SK-N-SH (cell line): ENCODE measurements at regions not wholly inside any gene's neighbourhood (a gene's known extent, or its start where the extent isn't known, plus 50 kb on each side); places are given as distances from the start of the nearest gene placed in this dataset.

Source experiments
- CTCF ChIA-PET: fragments of 300-600, 350-600 bp; formaldehyde crosslinking; extraction: SDS; loops from one replicate; lab custom pipeline; 2021; lab: Yijun Ruan, JAX
- POLR2A ChIA-PET: fragments of 350-600 bp; sonication (Branson Sonifier 250); formaldehyde crosslinking; extraction: SDS; loops from one replicate; lab custom pipeline; 2020; ENCODE audit warnings: antibody characterized with exemption, inconsistent platforms; lab: Yijun Ruan, JAX
- DNase-seq: peaks from one replicate; pipeline ENCODE4 v3.0.0; 2012
- H2AFZ ChIP-seq: fragments of 200-600 bp; sonication (generic); 2 replicates; pipeline ENCODE4 v1.8.1; 2016; ENCODE audit warnings: antibody characterized with exemption, mild to moderate bottlenecking, low read depth
- H3F3A ChIP-seq: fragments of 200-600 bp; sonication (generic); replicated peaks from 2 replicates; pipeline ENCODE3; 2016; ENCODE audit warnings: antibody characterized with exemption, mild to moderate bottlenecking; ENCODE audit not compliant: insufficient read depth
- H3K27ac ChIP-seq, 2 experiments: fragments of 200-500 bp in 1 of 2; fragments of 200-600 bp in 1 of 2; sonication (Bioruptor generic) in 1 of 2; sonication (generic), shearing (Covaris generic) in 1 of 2; 2 replicates each; pipeline versions ENCODE4 v1.5.1 to v1.6.1; 2014 to 2016; ENCODE audit warnings: low read depth in 2 of 2, inconsistent platforms in 1 of 2, low read length in 1 of 2, mild to moderate bottlenecking in 1 of 2, mixed read lengths in 1 of 2
- H3K27me3 ChIP-seq: fragments of 200-600 bp; sonication (generic), shearing (Covaris generic); 2 replicates; pipeline ENCODE4 v1.6.1; 2016; ENCODE audit warnings: mixed run types; ENCODE audit not compliant: insufficient read depth
- H3K36me3 ChIP-seq, 2 experiments: fragments of 200-500 bp in 1 of 2; fragments of 200-600 bp in 1 of 2; sonication (Bioruptor generic) in 1 of 2; sonication (generic) in 1 of 2; replicated peaks in 1 of 2; 2 replicates each; pipeline versions ENCODE3 to v1.5.1; 2014 to 2016; ENCODE audit warnings: low read length in 1 of 2, mild to moderate bottlenecking in 1 of 2; ENCODE audit not compliant: insufficient read depth in 2 of 2, control insufficient read depth in 1 of 2
- H3K4me1 ChIP-seq, 2 experiments: fragments of 200-500 bp in 1 of 2; fragments of 200-600 bp in 1 of 2; sonication (Bioruptor generic) in 1 of 2; sonication (generic), shearing (Covaris generic) in 1 of 2; 2 replicates each; pipeline versions ENCODE4 v1.5.1 to v1.6.1; 2014 to 2016; ENCODE audit warnings: low read depth in 1 of 2, low read length in 1 of 2, mixed run types in 1 of 2; ENCODE audit not compliant: insufficient read depth in 2 of 2, control insufficient read depth in 1 of 2
- H3K4me2 ChIP-seq: fragments of 200-600 bp; sonication (generic), shearing (Covaris generic); 2 replicates; pipeline ENCODE4 v1.6.1; 2017; ENCODE audit warnings: mixed run types
- H3K4me3 ChIP-seq, 2 experiments: fragments of 200-500 bp in 1 of 2; fragments of 200-600 bp in 1 of 2; sonication (Bioruptor generic) in 1 of 2; sonication (generic), shearing (Covaris generic) in 1 of 2; 2 replicates each; pipeline versions ENCODE4 v1.5.1 to v1.8.1; 2014 to 2016; ENCODE audit warnings: low read depth in 2 of 2, inconsistent platforms in 1 of 2, low read length in 1 of 2, mild to moderate bottlenecking in 1 of 2, mixed read lengths in 1 of 2, moderate library complexity in 1 of 2
- H3K79me2 ChIP-seq: fragments of 200-600 bp; sonication (generic); 2 replicates; pipeline ENCODE4 v1.8.1; 2017; ENCODE audit warnings: mild to moderate bottlenecking; ENCODE audit not compliant: insufficient read depth
- H3K9ac ChIP-seq: fragments of 200-600 bp; sonication (generic); 2 replicates; pipeline ENCODE4 v1.6.1; 2017; ENCODE audit warnings: mixed run types
- H3K9me2 ChIP-seq: fragments of 200-600 bp; sonication (generic); 2 replicates; pipeline ENCODE4 v1.6.1; 2017; ENCODE audit warnings: mixed run types
- H3K9me3 ChIP-seq: fragments of 200-600 bp; sonication (generic); 2 replicates; pipeline ENCODE4 v1.6.1; 2017; ENCODE audit warnings: mixed run types, mild to moderate bottlenecking, moderate library complexity
- H4K20me1 ChIP-seq: fragments of 200-600 bp; sonication (generic); 2 replicates; pipeline ENCODE4 v1.6.1; 2017; ENCODE audit warnings: mild to moderate bottlenecking, mixed run types; ENCODE audit not compliant: insufficient read depth
- CHD2 ChIP-seq: fragments of 150-350 bp; IDR thresholded peaks from 2 replicates; pipeline ENCODE4 v1.6.1; 2018; ENCODE audit warnings: low read length; ENCODE audit not compliant: partially characterized antibody
- EP300 ChIP-seq, 2 experiments: IDR thresholded peaks; 2 replicates each; pipeline versions ENCODE4 v1.4.0 to v1.6.1; 2012; ENCODE audit warnings: borderline replicate concordance in 1 of 2, low read depth in 1 of 2, low read length in 1 of 2
- EZH2phosphoT487 ChIP-seq: fragments of 200-600 bp; sonication (generic); IDR thresholded peaks from 2 replicates; pipeline ENCODE4 v1.6.1; 2017; ENCODE audit warnings: low read depth, mixed run types, mild to moderate bottlenecking, antibody characterized with exemption, moderate library complexity, borderline replicate concordance
- FOSL2 ChIP-seq: IDR thresholded peaks from 2 replicates; pipeline ENCODE4 v1.4.0; 2012; ENCODE audit warnings: low read depth, mild to moderate bottlenecking, moderate library complexity, borderline replicate concordance
- NFIC ChIP-seq: IDR thresholded peaks from 2 replicates; pipeline ENCODE4 v1.4.0; 2012; ENCODE audit warnings: borderline replicate concordance
- POLR2AphosphoS5 ChIP-seq: IDR thresholded peaks from 2 replicates; pipeline ENCODE4 v1.6.1; 2012; ENCODE audit warnings: low read depth, low read length
- RCOR1 ChIP-seq: fragments of 150-350 bp; IDR thresholded peaks from 2 replicates; pipeline ENCODE4 v1.6.1; 2017; ENCODE audit warnings: antibody characterized with exemption, low read length
- SMC3 ChIP-seq: IDR thresholded peaks from 2 replicates; pipeline ENCODE4 v1.6.1; 2012; ENCODE audit warnings: low read depth, low read length, improper control_type of control experiment
- WGBS: methylation state at CpG from one replicate; pipeline ENCODE4 v1.1.6; 2017; ENCODE audit warnings: low lambda C conversion rate; 5-methylcytosine and 5-hydroxymethylcytosine counted together
- TF ChIP-seq, protein P1 (sequence below): IDR thresholded peaks from 2 replicates; pipeline ENCODE4 v1.6.1; 2012; ENCODE audit warnings: mild to moderate bottlenecking, low read depth, low read length, moderate library complexity
- TF ChIP-seq, protein P2 (sequence below): IDR thresholded peaks from 2 replicates; pipeline ENCODE4 v1.4.0; 2012; ENCODE audit warnings: low read depth, borderline replicate concordance
- TF ChIP-seq, protein P3 (sequence below): fragments of 200-600 bp; sonication (generic); IDR thresholded peaks from 2 replicates; pipeline ENCODE4 v1.6.1; 2017; ENCODE audit warnings: antibody characterized with exemption, mild to moderate bottlenecking, moderate library complexity
- TF ChIP-seq, protein P4 (sequence below): IDR thresholded peaks from 2 replicates; pipeline ENCODE4 v1.4.0; 2012; ENCODE audit warnings: low read depth
- TF ChIP-seq, protein P5 (sequence below): IDR thresholded peaks from 2 replicates; pipeline ENCODE4 v1.4.0; 2012; ENCODE audit warnings: low read depth, borderline replicate concordance

DNA sequence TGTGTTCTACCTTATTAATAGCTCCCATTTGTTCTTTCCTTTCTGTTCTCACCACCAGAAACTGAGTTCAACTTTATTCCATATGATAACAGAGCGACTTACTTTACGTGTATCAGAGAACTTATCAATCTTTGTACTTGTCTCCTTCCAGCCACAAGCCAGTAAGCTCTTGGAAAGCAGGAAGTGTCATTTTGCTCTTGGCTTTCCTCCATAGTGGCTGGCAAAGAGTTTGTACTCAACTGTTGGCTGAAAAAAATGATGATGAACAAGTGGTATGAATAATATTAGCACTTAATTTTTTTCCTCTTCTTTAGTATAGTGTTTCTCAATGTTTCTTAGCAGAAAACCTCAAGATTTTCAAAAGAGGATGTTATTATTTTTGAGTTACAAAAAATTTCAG is 182.4 kb upstream of the TOM1L1 start:
- H3K4me3 ChIP-seq = no peak overlapping the region
- H3K9ac ChIP-seq = no peak overlapping the region
- no peak overlapping the region for H2AFZ ChIP-seq
- no peak overlapping the region for H3K27ac ChIP-seq
- no peaks in the 10 kb centered on the region for H3K27me3 ChIP-seq
- DNase-seq = no peak
- TF ChIP-seq, protein P1, sequence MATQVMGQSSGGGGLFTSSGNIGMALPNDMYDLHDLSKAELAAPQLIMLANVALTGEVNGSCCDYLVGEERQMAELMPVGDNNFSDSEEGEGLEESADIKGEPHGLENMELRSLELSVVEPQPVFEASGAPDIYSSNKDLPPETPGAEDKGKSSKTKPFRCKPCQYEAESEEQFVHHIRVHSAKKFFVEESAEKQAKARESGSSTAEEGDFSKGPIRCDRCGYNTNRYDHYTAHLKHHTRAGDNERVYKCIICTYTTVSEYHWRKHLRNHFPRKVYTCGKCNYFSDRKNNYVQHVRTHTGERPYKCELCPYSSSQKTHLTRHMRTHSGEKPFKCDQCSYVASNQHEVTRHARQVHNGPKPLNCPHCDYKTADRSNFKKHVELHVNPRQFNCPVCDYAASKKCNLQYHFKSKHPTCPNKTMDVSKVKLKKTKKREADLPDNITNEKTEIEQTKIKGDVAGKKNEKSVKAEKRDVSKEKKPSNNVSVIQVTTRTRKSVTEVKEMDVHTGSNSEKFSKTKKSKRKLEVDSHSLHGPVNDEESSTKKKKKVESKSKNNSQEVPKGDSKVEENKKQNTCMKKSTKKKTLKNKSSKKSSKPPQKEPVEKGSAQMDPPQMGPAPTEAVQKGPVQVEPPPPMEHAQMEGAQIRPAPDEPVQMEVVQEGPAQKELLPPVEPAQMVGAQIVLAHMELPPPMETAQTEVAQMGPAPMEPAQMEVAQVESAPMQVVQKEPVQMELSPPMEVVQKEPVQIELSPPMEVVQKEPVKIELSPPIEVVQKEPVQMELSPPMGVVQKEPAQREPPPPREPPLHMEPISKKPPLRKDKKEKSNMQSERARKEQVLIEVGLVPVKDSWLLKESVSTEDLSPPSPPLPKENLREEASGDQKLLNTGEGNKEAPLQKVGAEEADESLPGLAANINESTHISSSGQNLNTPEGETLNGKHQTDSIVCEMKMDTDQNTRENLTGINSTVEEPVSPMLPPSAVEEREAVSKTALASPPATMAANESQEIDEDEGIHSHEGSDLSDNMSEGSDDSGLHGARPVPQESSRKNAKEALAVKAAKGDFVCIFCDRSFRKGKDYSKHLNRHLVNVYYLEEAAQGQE = no peak
- TF ChIP-seq FOSL2 (no peak), EZH2phosphoT487 (no peak), POLR2AphosphoS5 (no peak), CHD2 (no peak), RCOR1 (no peak), NFIC (no peak), SMC3 (no peak), EP300 (IDR thresholded peaks at IDR 0.05; ENCODE audit: borderline replicate concordance in 1 of 2, low read depth in 1 of 2, low read length in 1 of 2) (no peak)
- TF ChIP-seq, protein P2, sequence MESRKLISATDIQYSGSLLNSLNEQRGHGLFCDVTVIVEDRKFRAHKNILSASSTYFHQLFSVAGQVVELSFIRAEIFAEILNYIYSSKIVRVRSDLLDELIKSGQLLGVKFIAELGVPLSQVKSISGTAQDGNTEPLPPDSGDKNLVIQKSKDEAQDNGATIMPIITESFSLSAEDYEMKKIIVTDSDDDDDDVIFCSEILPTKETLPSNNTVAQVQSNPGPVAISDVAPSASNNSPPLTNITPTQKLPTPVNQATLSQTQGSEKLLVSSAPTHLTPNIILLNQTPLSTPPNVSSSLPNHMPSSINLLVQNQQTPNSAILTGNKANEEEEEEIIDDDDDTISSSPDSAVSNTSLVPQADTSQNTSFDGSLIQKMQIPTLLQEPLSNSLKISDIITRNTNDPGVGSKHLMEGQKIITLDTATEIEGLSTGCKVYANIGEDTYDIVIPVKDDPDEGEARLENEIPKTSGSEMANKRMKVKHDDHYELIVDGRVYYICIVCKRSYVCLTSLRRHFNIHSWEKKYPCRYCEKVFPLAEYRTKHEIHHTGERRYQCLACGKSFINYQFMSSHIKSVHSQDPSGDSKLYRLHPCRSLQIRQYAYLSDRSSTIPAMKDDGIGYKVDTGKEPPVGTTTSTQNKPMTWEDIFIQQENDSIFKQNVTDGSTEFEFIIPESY = no peak
- TF ChIP-seq, protein P3, sequence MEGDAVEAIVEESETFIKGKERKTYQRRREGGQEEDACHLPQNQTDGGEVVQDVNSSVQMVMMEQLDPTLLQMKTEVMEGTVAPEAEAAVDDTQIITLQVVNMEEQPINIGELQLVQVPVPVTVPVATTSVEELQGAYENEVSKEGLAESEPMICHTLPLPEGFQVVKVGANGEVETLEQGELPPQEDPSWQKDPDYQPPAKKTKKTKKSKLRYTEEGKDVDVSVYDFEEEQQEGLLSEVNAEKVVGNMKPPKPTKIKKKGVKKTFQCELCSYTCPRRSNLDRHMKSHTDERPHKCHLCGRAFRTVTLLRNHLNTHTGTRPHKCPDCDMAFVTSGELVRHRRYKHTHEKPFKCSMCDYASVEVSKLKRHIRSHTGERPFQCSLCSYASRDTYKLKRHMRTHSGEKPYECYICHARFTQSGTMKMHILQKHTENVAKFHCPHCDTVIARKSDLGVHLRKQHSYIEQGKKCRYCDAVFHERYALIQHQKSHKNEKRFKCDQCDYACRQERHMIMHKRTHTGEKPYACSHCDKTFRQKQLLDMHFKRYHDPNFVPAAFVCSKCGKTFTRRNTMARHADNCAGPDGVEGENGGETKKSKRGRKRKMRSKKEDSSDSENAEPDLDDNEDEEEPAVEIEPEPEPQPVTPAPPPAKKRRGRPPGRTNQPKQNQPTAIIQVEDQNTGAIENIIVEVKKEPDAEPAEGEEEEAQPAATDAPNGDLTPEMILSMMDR = no peak
- TF ChIP-seq, protein P4, sequence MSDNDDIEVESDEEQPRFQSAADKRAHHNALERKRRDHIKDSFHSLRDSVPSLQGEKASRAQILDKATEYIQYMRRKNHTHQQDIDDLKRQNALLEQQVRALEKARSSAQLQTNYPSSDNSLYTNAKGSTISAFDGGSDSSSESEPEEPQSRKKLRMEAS = no peak
- TF ChIP-seq, protein P5, sequence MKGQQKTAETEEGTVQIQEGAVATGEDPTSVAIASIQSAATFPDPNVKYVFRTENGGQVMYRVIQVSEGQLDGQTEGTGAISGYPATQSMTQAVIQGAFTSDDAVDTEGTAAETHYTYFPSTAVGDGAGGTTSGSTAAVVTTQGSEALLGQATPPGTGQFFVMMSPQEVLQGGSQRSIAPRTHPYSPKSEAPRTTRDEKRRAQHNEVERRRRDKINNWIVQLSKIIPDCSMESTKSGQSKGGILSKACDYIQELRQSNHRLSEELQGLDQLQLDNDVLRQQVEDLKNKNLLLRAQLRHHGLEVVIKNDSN = no peak
- ChIA-PET POLR2A (no interaction called here), CTCF (no interaction called here)
- no peaks in the 10 kb centered on the region for H4K20me1 ChIP-seq
- WGBS = 27% methylated on average over 2 of the region's 2 CpGs
- peaks cover 10% of the 10 kb centered on the region; the same call in 1 of the 2 replicates for H3K9me3 ChIP-seq
- no peak overlapping the region for H3K4me2 ChIP-seq
- no peaks in the 10 kb centered on the region for H3F3A ChIP-seq
- no peaks in the 10 kb centered on the region for H3K79me2 ChIP-seq
- H3K4me1 ChIP-seq = no peaks in the 10 kb centered on the region
- no peaks in the 10 kb centered on the region for H3K36me3 ChIP-seq
- H3K9me2 ChIP-seq = no peaks in the 10 kb centered on the region
